Right lobe of liver (tissue), 4 donors: ENCODE measurements at regions not wholly inside any gene's neighbourhood (a gene's known extent, or its start where the extent isn't known, plus 50 kb on each side); places are given as distances from the start of the nearest gene placed in this dataset.

Experiments
- POLR2A ChIP-seq: fragments of 450-650 bp; IDR thresholded peaks from one replicate; pipeline ENCODE4 v1.6.1; 2017; ENCODE audit warnings: antibody characterized with exemption, mild to moderate bottlenecking
- TF ChIP-seq, protein P1 (sequence below), 4 donors: fragments of 200-600 bp in 3 of 4; fragments of 450-650 bp in 1 of 4; IDR thresholded peaks; one replicate each; pipeline versions ENCODE4 v1.5.1 to v1.8.0; 2016 to 2022; ENCODE audit warnings: antibody characterized with exemption in 4 of 4, mild to moderate bottlenecking in 2 of 4
- donor health status: DM: no; HTN: no; CAD: no.
- donor health status: DM: no; HTN: no; CAD: no.
- donor health status: DM: no; HTN: yes; CAD: no.

DNA sequence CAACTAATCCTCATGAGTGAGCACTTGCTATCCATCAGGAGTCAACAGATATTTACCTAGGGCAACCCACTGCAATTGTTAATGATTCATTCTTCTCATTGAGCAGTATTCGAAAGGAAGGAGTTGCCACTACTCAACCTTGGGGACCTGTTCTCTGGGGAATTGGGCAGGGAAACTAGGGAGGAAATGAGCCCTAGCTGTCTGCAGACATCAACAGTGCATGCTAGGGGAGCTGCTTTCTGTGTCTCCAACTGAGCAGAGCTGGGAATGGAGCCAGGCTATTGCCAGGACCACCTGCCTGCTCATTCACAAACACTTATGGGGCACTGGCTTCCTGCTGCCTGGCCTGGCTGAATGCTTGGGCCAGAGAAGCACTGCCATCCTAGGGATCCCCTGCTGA lies 183.4 kb downstream of the TMEM38B start:
- TF ChIP-seq, protein P1, sequence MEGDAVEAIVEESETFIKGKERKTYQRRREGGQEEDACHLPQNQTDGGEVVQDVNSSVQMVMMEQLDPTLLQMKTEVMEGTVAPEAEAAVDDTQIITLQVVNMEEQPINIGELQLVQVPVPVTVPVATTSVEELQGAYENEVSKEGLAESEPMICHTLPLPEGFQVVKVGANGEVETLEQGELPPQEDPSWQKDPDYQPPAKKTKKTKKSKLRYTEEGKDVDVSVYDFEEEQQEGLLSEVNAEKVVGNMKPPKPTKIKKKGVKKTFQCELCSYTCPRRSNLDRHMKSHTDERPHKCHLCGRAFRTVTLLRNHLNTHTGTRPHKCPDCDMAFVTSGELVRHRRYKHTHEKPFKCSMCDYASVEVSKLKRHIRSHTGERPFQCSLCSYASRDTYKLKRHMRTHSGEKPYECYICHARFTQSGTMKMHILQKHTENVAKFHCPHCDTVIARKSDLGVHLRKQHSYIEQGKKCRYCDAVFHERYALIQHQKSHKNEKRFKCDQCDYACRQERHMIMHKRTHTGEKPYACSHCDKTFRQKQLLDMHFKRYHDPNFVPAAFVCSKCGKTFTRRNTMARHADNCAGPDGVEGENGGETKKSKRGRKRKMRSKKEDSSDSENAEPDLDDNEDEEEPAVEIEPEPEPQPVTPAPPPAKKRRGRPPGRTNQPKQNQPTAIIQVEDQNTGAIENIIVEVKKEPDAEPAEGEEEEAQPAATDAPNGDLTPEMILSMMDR (IDR thresholded peaks at IDR 0.05) = no peak
- no peak for TF ChIP-seq POLR2A
